Neural cell (in vitro differentiated cells): ENCODE measurements at regions not wholly inside any gene's neighbourhood (a gene's known extent, or its start where the extent isn't known, plus 50 kb on each side); places are given as distances from the start of the nearest gene placed in this dataset.

ENCODE experiments used
- H2AFZ ChIP-seq: fragments of 200-600, 300-800 bp; sonication (generic), shearing (Covaris generic); 2 replicates; pipeline ENCODE4 v1.6.0; 2014; ENCODE audit warnings: low read depth, mild to moderate bottlenecking, antibody characterized with exemption, low read length, moderate library complexity
- H3F3A ChIP-seq: fragments of 200-600 bp; shearing (Covaris generic); 2 replicates; pipeline ENCODE4 v1.6.1; 2016; ENCODE audit warnings: mild to moderate bottlenecking, moderate library complexity, mixed read lengths, antibody characterized with exemption, low read length; ENCODE audit not compliant: insufficient read depth, poor library complexity, severe bottlenecking
- H3K27ac ChIP-seq: fragments of 200-600, 300-800 bp; sonication (generic), shearing (Covaris generic); 2 replicates; pipeline ENCODE4 v1.5.1; 2014; ENCODE audit warnings: mild to moderate bottlenecking, low read length, moderate library complexity
- H3K27me3 ChIP-seq: fragments of 300-800, 200-600 bp; sonication (generic), shearing (Covaris generic); 2 replicates; pipeline ENCODE4 v1.6.0; 2014; ENCODE audit warnings: mild to moderate bottlenecking, low read depth, low read length, moderate library complexity; ENCODE audit not compliant: insufficient read depth
- H3K36me3 ChIP-seq: fragments of 300-800, 200-600 bp; sonication (generic), shearing (Covaris generic); 2 replicates; pipeline ENCODE4 v1.5.1; 2014; ENCODE audit warnings: mild to moderate bottlenecking, antibody characterized with exemption, low read length, moderate library complexity; ENCODE audit not compliant: insufficient read depth
- H3K4me2 ChIP-seq: fragments of 300-800, 200-600 bp; sonication (generic), shearing (Covaris generic); 2 replicates; pipeline ENCODE4 v1.6.0; 2014; ENCODE audit warnings: mild to moderate bottlenecking, low read length
- H3K4me3 ChIP-seq: fragments of 300-800, 200-600 bp; sonication (generic), shearing (Covaris generic); 2 replicates; pipeline ENCODE4 v1.5.1; 2014; ENCODE audit warnings: mild to moderate bottlenecking, low read length, moderate library complexity
- H3K79me2 ChIP-seq: fragments of 200-600 bp; shearing (Covaris generic); replicated peaks from 2 replicates; pipeline ENCODE4 v1.6.0; 2014; ENCODE audit warnings: mild to moderate bottlenecking, low read length, moderate library complexity; ENCODE audit not compliant: insufficient read depth
- H3K9ac ChIP-seq: fragments of 300-800, 200-600 bp; sonication (generic), shearing (Covaris generic); 2 replicates; pipeline ENCODE4 v1.6.1; 2016; ENCODE audit warnings: mild to moderate bottlenecking, low read length, mixed read lengths
- H3K9me2 ChIP-seq: fragments of 200-600 bp; shearing (Covaris generic); 2 replicates; pipeline ENCODE4 v1.6.1; 2016; ENCODE audit warnings: mild to moderate bottlenecking, low read length, mixed read lengths; ENCODE audit not compliant: insufficient read depth
- H3K9me3 ChIP-seq: fragments of 200-600, 300-800 bp; sonication (generic), shearing (Covaris generic); 2 replicates; pipeline ENCODE4 v1.6.1; 2016; ENCODE audit warnings: mild to moderate bottlenecking, mixed run types, low read length, moderate library complexity, mixed read lengths
- H4K20me1 ChIP-seq: fragments of 200-600 bp; shearing (Covaris generic); 2 replicates; pipeline ENCODE4 v1.6.1; 2016; ENCODE audit warnings: mild to moderate bottlenecking, mixed run types; ENCODE audit not compliant: insufficient read depth
- EP300 ChIP-seq: fragments of 450-650 bp; conservative IDR thresholded peaks from 2 replicates; pipeline ENCODE4 v1.6.1; 2014; ENCODE audit warnings: antibody characterized with exemption, mild to moderate bottlenecking, moderate library complexity; ENCODE audit not compliant: poor library complexity, severe bottlenecking
- EZH2 ChIP-seq: fragments of 200-600, 300-800 bp; shearing (Covaris generic), sonication (generic); IDR thresholded peaks from 2 replicates; pipeline ENCODE4 v1.6.1; 2014; ENCODE audit warnings: antibody characterized with exemption, low read length, borderline replicate concordance, mild to moderate bottlenecking; ENCODE audit not compliant: insufficient read depth, poor library complexity, severe bottlenecking
- MXI1 ChIP-seq: fragments of 450-650 bp; conservative IDR thresholded peaks from 2 replicates; pipeline ENCODE4 v1.6.1; 2014; ENCODE audit warnings: antibody characterized with exemption, mild to moderate bottlenecking; ENCODE audit not compliant: poor library complexity, severe bottlenecking
- POLR2AphosphoS5 ChIP-seq: IDR thresholded peaks from 2 replicates; pipeline ENCODE4 v1.6.1; 2012
- RAD21 ChIP-seq: fragments of 450-650 bp; conservative IDR thresholded peaks from 2 replicates; pipeline ENCODE4 v1.6.1; 2014; ENCODE audit warnings: antibody characterized with exemption, mild to moderate bottlenecking, moderate library complexity
- REST ChIP-seq: IDR thresholded peaks from 2 replicates; pipeline ENCODE4 v1.6.1; 2012; ENCODE audit warnings: borderline replicate concordance
- SMC3 ChIP-seq: fragments of 450-650 bp; conservative IDR thresholded peaks from 2 replicates; pipeline ENCODE4 v1.6.1; 2014; ENCODE audit warnings: antibody characterized with exemption, mild to moderate bottlenecking, moderate library complexity; ENCODE audit not compliant: poor library complexity
- TAF1 ChIP-seq: IDR thresholded peaks from 2 replicates; pipeline ENCODE4 v1.6.1; 2012; ENCODE audit warnings: low read depth
- TF ChIP-seq, protein P1 (sequence below): fragments of 450-650 bp; IDR thresholded peaks from 2 replicates; pipeline ENCODE4 v1.5.1; 2014; ENCODE audit warnings: antibody characterized with exemption, mild to moderate bottlenecking, moderate library complexity; ENCODE audit not compliant: poor library complexity, severe bottlenecking

GRCh38 chr19:30269638-30270037 is 102.5 kb upstream of the ZNF536 start:
- H3K79me2 ChIP-seq: no peaks in the 10 kb centered on the region
- no peaks in the 10 kb centered on the region for H3K27me3 ChIP-seq
- H3K9me2 ChIP-seq: no peaks in the 10 kb centered on the region
- peaks cover 13% of the 10 kb centered on the region for H3K9me3 ChIP-seq
- H3F3A ChIP-seq: no peaks in the 10 kb centered on the region
- no peak overlapping the region for H3K9ac ChIP-seq
- H3K4me2 ChIP-seq: no peak overlapping the region
- H3K36me3 ChIP-seq: no peaks in the 10 kb centered on the region
- H2AFZ ChIP-seq: no peak overlapping the region
- H3K4me3 ChIP-seq: no peak overlapping the region
- H4K20me1 ChIP-seq: no peaks in the 10 kb centered on the region
- no peak for TF ChIP-seq MXI1
- TF ChIP-seq EZH2: no peak
- TF ChIP-seq TAF1: no peak
- no peak for TF ChIP-seq RAD21
- TF ChIP-seq, protein P1, sequence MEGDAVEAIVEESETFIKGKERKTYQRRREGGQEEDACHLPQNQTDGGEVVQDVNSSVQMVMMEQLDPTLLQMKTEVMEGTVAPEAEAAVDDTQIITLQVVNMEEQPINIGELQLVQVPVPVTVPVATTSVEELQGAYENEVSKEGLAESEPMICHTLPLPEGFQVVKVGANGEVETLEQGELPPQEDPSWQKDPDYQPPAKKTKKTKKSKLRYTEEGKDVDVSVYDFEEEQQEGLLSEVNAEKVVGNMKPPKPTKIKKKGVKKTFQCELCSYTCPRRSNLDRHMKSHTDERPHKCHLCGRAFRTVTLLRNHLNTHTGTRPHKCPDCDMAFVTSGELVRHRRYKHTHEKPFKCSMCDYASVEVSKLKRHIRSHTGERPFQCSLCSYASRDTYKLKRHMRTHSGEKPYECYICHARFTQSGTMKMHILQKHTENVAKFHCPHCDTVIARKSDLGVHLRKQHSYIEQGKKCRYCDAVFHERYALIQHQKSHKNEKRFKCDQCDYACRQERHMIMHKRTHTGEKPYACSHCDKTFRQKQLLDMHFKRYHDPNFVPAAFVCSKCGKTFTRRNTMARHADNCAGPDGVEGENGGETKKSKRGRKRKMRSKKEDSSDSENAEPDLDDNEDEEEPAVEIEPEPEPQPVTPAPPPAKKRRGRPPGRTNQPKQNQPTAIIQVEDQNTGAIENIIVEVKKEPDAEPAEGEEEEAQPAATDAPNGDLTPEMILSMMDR: no peak
- no peak for TF ChIP-seq REST
- H3K27ac ChIP-seq: no peak overlapping the region

- no peaks in the 10 kb centered on the region for H3F3A ChIP-seq
- no peak overlapping the region for H3K4me3 ChIP-seq
- H3K36me3 ChIP-seq: no peaks in the 10 kb centered on the region
- H3K9me2 ChIP-seq: no peaks in the 10 kb centered on the region
- no peak overlapping the region for H2AFZ ChIP-seq
- H3K27ac ChIP-seq: no peak overlapping the region
- H3K27me3 ChIP-seq: no peaks in the 10 kb centered on the region
- H3K9ac ChIP-seq: no peak overlapping the region
- H3K9me3 ChIP-seq: peaks cover 13% of the 10 kb centered on the region
- H4K20me1 ChIP-seq: no peaks in the 10 kb centered on the region
- no peaks in the 10 kb centered on the region for H3K79me2 ChIP-seq
- H3K4me2 ChIP-seq: no peak overlapping the region
- TF ChIP-seq REST: no peak
- TF ChIP-seq EP300: no peak
- no peak for TF ChIP-seq SMC3
- no peak for TF ChIP-seq MXI1
- TF ChIP-seq POLR2AphosphoS5: no peak
- no peak for TF ChIP-seq TAF1
- TF ChIP-seq RAD21: no peak
- TF ChIP-seq, protein P1: no peak
- no peak for TF ChIP-seq EZH2
These were observed 100.4 kb upstream of the ZNF536 start for GRCh38 chr19:30271816-30272215.
